Activated T-helper 17 cell treated with anti-CD3 and anti-CD28 coated beads, Interleukin-2, amount 50 U/mL, for 72 hours (primary cell): ENCODE measurements at regions not wholly inside any gene's neighbourhood (a gene's known extent, or its start where the extent isn't known, plus 50 kb on each side); places are given as distances from the start of the nearest gene placed in this dataset.
"Not testable (repeated sequence)": the region's sequence is repeated elsewhere in the genome, so short reads cannot be mapped to it uniquely, and the experiment has no call there.

Experiments
- ATAC-seq: fragments of 150-1000 bp; cut with Tn5 transposase; replicated peaks from 2 replicates; pipeline ENCODE4 v1.10.0; 2021; ENCODE audit warnings: mild to moderate bottlenecking, moderate library complexity
- H3K27ac Mint-ChIP-seq: one replicate; pipeline ENCODE4 v1.8.0; 2022; ENCODE audit warnings: mixed read lengths
- H3K27me3 Mint-ChIP-seq: one replicate; pipeline ENCODE4 v1.8.0; 2022; ENCODE audit warnings: mixed read lengths
- H3K36me3 Mint-ChIP-seq: one replicate; pipeline ENCODE4 v1.8.0; 2022; ENCODE audit warnings: low read depth, mild to moderate bottlenecking, mixed read lengths
- H3K4me1 Mint-ChIP-seq: one replicate; pipeline ENCODE4 v1.8.0; 2022; ENCODE audit warnings: mixed read lengths
- H3K4me3 Mint-ChIP-seq: one replicate; pipeline ENCODE4 v1.8.0; 2022; ENCODE audit warnings: mild to moderate bottlenecking, mixed read lengths
- H3K9me3 Mint-ChIP-seq: one replicate; pipeline ENCODE4 v1.8.0; 2022; ENCODE audit warnings: mixed read lengths

GRCh38 chr7:121547544-121548092 is 151.5 kb upstream of the FAM3C start:
- Mint-ChIP-seq H3K9me3 (no peaks in the 10 kb centered on the region), H3K36me3 (no peaks in the 10 kb centered on the region), H3K27ac (no peak overlapping the region), H3K4me3 (no peak overlapping the region), H3K4me1 (peaks cover 5% of the 10 kb centered on the region), H3K27me3 (no peaks in the 10 kb centered on the region)
- peak; percentile 42 for ATAC-seq

GRCh38 chr7:121546632-121547543 is 150.8 kb upstream of the FAM3C start:
- H3K36me3 Mint-ChIP-seq, result no peaks in the 10 kb centered on the region
- peaks cover 5% of the 10 kb centered on the region for H3K4me1 Mint-ChIP-seq
- no peak overlapping the region for H3K27ac Mint-ChIP-seq
- H3K27me3 Mint-ChIP-seq, result no peaks in the 10 kb centered on the region
- H3K9me3 Mint-ChIP-seq, result no peaks in the 10 kb centered on the region
- no peak for ATAC-seq
- no peak overlapping the region for H3K4me3 Mint-ChIP-seq

GRCh38 chr7:121545418-121545817 is 149.3 kb upstream of the FAM3C start:
- H3K4me1 Mint-ChIP-seq, result peaks cover 5% of the 10 kb centered on the region
- H3K4me3 Mint-ChIP-seq, result peak overlapping the region; percentile 42
- H3K36me3 Mint-ChIP-seq, result no peaks in the 10 kb centered on the region
- peak overlapping the region; percentile 89 for H3K27ac Mint-ChIP-seq
- no peaks in the 10 kb centered on the region for H3K9me3 Mint-ChIP-seq
- H3K27me3 Mint-ChIP-seq, result no peaks in the 10 kb centered on the region
- ATAC-seq, result peak; percentile 60

- Mint-ChIP-seq H3K4me1 (peaks cover 5% of the 10 kb centered on the region), H3K27me3 (no peaks in the 10 kb centered on the region), H3K4me3 (peak overlapping the region; percentile 42), H3K27ac (peak overlapping the region; percentile 89), H3K9me3 (no peaks in the 10 kb centered on the region), H3K36me3 (no peaks in the 10 kb centered on the region)
- peak; percentile 91 for ATAC-seq
These were observed 148.6 kb upstream of the FAM3C start for GRCh38 chr7:121544726-121545125.

GRCh38 chr7:121544238-121544637 is 148.1 kb upstream of the FAM3C start:
- Mint-ChIP-seq H3K27ac (peak overlapping the region; percentile 89), H3K27me3 (no peaks in the 10 kb centered on the region), H3K9me3 (no peaks in the 10 kb centered on the region), H3K4me3 (no peak overlapping the region), H3K36me3 (no peaks in the 10 kb centered on the region), H3K4me1 (peaks cover 5% of the 10 kb centered on the region)
- ATAC-seq, result no peak

GRCh38 chr7:121541457-121541856 is 145.3 kb upstream of the FAM3C start:
- Mint-ChIP-seq H3K4me3 (no peak overlapping the region), H3K27me3 (peaks cover 8% of the 10 kb centered on the region), H3K36me3 (no peaks in the 10 kb centered on the region), H3K4me1 (peaks cover 5% of the 10 kb centered on the region), H3K9me3 (no peaks in the 10 kb centered on the region), H3K27ac (no peak overlapping the region)
- no peak for ATAC-seq

GRCh38 chr7:121540138-121540537 is 144.0 kb upstream of the FAM3C start:
- peaks cover 5% of the 10 kb centered on the region for H3K4me1 Mint-ChIP-seq
- no peak overlapping the region for H3K27ac Mint-ChIP-seq
- H3K9me3 Mint-ChIP-seq, result no peaks in the 10 kb centered on the region
- no peak for ATAC-seq
- peaks cover 8% of the 10 kb centered on the region for H3K27me3 Mint-ChIP-seq
- no peaks in the 10 kb centered on the region for H3K36me3 Mint-ChIP-seq
- no peak overlapping the region for H3K4me3 Mint-ChIP-seq

- H3K27ac Mint-ChIP-seq, result no peak overlapping the region
- H3K4me3 Mint-ChIP-seq, result no peak overlapping the region
- peaks cover 8% of the 10 kb centered on the region for H3K27me3 Mint-ChIP-seq
- H3K9me3 Mint-ChIP-seq, result no peaks in the 10 kb centered on the region
- no peaks in the 10 kb centered on the region for H3K36me3 Mint-ChIP-seq
- ATAC-seq, result no peak
- H3K4me1 Mint-ChIP-seq, result no peaks in the 10 kb centered on the region
These were observed 140.9 kb upstream of the FAM3C start for GRCh38 chr7:121537031-121537430.

- Mint-ChIP-seq H3K27me3 (no peaks in the 10 kb centered on the region), H3K4me1 (peaks cover 12% of the 10 kb centered on the region), H3K4me3 (peak overlapping the region; percentile 62), H3K9me3 (no peaks in the 10 kb centered on the region), H3K27ac (peak overlapping the region; percentile 94), H3K36me3 (peaks cover 8% of the 10 kb centered on the region)
- no peak for ATAC-seq
These were observed 135.3 kb upstream of the FAM3C start for GRCh38 chr7:121531175-121532070.

GRCh38 chr7:121530227-121531174 is 134.4 kb upstream of the FAM3C start:
- ATAC-seq, result peak; percentile 97
- Mint-ChIP-seq H3K36me3 (peaks cover 8% of the 10 kb centered on the region), H3K27me3 (no peaks in the 10 kb centered on the region), H3K27ac (peak overlapping the region; percentile 94), H3K4me1 (peaks cover 12% of the 10 kb centered on the region), H3K4me3 (peak overlapping the region; percentile 62), H3K9me3 (no peaks in the 10 kb centered on the region)

GRCh38 chr7:121529003-121529402 is 132.9 kb upstream of the FAM3C start:
- ATAC-seq, result no peak
- Mint-ChIP-seq H3K4me3 (no peak overlapping the region), H3K4me1 (peaks cover 12% of the 10 kb centered on the region), H3K9me3 (no peaks in the 10 kb centered on the region), H3K36me3 (peaks cover 8% of the 10 kb centered on the region), H3K27me3 (no peaks in the 10 kb centered on the region), H3K27ac (peak overlapping the region; percentile 94)

GRCh38 chr7:121526210-121526609 is 130.1 kb upstream of the FAM3C start:
- not testable (repeated sequence) for H3K27me3 Mint-ChIP-seq, ATAC-seq, H3K9me3 Mint-ChIP-seq, H3K27ac Mint-ChIP-seq, H3K4me3 Mint-ChIP-seq, H3K36me3 Mint-ChIP-seq
- H3K4me1 Mint-ChIP-seq, result peaks cover 12% of the 10 kb centered on the region

GRCh38 chr7:121525155-121525819 is 129.2 kb upstream of the FAM3C start:
- Mint-ChIP-seq H3K4me3 (no peak overlapping the region), H3K27ac (no peak overlapping the region), H3K9me3 (no peaks in the 10 kb centered on the region), H3K4me1 (peaks cover 7% of the 10 kb centered on the region), H3K27me3 (no peaks in the 10 kb centered on the region), H3K36me3 (peaks cover 2% of the 10 kb centered on the region)
- ATAC-seq, result no peak
